GDM1 (cell line): ENCODE measurements at regions not wholly inside any gene's neighbourhood (a gene's known extent, or its start where the extent isn't known, plus 50 kb on each side); places are given as distances from the start of the nearest gene placed in this dataset.

ENCODE experiments used
- DNase-seq: peaks from one replicate; lab custom pipeline; 2025; lab: John Stamatoyannopoulos, UW

DNA sequence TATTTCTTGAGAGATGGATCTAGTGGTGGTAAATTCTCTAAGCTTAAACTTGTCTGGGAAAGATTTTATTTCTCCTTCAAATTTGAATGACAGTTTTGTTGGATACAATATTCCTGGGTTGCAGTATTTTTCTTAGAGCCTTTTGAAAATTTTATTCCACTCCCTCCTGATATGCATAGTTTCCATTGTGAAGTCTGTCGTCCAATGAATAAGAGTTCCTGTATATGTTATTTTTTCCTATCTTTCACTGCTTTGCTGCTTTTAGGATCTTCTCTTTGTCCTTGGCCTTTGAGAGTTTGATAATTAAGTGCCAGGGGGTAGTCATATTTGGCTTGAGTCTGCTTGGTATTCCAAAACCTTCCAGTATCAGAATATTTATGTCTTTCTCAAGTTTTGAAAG, 1156.4 kb upstream of the AGA start:
- no peak for DNase-seq

DNA sequence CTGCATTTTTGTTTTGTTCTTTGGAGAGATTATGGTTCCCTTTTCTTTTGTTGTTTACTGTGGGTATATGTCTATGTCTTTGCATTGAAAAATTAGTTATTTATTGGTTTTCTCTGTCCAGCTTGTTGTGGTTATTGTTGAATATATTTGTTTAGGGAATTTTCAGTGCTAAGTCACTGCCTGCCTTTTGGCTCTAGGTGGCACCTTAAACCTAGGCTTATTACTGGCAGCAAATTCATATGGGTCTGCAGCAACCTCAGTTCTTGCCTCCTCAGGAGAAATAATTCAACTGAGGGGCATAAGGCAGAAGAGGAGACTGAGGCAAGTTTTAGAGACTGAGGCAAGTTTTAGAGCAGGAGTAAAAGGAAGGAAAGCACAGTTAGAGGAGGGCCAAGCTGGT, 1157.3 kb upstream of the AGA start:
- no peak for DNase-seq

DNA sequence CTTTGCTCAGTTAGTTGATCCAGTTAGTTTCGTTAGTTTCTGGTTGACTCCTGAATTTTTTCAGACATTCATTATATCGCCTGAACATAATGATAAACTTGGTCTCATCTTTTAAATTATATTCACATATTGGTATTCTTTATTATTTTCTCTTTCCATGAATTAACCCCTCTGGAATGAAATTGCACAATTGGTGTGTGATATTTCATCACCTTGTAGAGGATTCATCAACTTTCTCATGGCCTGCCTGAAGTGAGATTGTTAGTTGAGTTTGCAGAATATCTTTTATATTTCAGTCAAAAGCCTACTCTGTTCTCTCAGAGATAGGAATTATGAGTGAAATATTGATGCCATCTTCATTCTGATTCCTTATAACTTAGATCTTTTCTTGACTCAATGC, 1160.6 kb upstream of the AGA start:
- DNase-seq, result no peak

DNA sequence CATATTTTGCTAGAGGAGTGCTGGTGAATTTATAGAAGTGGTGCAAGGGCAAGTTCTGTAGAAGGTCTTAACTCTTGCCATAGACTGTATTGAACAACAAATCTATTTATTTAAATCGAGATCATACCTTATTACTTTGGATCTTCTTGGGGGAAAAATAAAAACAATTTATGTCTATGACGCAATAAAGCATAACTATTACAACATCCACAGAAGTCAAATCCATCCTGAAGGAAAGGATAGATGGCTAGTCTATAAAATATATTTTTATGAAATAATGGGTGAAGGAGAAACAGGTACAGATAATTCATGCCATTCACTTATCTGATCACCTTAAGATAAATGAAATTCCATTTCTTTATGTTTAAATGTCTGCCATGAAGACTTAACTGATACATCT, 1168.8 kb upstream of the AGA start:
- DNase-seq, result no peak

DNA sequence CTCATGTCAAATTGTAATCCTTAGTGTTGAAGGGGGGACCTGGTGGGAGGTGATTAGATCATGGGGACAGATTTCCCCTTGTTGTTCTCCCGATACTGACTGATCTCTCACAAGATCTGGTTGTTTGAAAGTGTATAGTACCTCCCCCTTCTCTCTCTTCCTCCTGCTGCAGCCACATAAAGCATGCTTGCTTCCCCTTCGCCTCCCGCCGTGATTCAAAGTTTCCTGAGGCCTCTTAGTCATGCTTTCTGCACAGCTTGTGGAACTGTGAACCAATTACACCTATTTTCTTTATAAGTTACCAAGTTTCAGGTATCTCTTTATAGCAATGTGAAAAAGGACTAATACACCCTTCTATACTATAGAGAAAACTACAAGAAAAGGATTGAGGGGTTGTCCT, 1170.5 kb upstream of the AGA start:
- no peak for DNase-seq

DNA sequence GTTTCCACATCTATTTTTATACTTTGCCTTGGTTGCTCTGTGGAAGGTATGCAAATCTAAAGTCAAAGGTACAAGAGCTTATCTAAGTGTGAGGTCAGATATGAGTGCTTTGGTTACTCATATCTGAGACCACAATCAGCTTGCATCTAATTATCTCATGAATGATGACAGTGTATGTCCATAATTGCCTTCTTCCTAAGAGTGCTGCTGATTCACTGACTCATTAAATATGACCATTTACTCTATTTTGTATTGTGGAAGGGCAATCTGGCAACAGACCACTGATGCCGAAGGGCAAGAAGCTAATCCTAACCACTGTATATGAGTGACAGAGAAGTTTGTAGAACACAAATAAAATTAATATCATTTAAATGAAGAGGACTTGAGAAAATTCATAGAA, 1190.2 kb upstream of the AGA start:
- DNase-seq, result no peak

DNA sequence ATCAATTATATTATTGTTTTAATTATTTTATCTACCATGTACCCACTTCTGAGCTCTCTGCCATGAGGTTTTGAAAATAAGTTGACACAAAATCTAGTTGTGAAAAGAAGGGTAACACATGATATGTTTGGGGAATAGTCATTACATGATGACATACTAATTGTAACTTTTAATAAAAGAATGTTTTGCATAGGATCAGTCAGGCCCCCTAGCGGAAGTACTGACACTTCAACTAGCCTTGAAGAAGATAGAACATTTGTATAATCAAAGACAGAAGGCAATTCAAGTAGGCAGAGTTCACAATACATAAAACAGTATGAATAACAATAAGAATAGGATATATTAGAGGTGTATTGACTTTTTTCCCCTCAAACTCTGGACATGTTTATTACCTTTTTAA, 1191.0 kb upstream of the AGA start:
- DNase-seq, result no peak

DNA sequence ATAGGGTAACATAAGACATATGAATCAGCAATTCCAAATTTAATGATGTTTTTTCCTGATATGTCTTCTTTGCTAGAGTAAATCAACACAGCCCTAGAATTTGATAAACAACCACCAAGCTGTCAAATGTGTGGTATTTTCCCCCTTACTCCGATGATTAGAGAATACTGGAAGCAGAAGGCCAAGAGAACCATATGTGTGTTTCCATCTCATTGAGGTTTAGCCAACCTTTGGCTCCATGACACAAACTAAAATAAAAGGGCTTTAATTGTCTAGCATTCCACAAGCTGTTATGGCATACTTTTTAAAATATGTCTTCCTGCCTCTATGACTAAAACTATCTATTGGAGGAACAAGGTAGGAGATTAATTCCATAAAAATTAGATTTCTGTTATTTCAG, 1222.4 kb upstream of the AGA start:
- no peak for DNase-seq

DNA sequence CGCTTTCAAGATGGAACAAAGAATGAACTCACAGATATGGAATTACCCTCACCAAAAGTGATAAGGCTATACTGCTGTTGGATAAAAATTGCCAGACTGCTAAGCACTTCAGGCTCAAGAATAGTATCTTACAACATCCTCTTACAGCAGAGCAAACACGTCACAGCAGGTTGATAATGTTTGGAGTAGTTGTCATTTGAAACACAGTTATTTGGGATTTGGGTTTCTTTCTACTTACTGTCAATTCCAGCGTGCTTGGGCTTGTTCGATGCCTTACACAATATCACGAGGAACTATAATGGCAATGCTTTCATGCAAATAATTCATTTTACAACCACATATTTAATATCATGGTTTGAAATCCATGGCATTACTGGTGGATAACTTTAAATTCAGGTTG, 1223.7 kb upstream of the AGA start:
- no peak for DNase-seq

DNA sequence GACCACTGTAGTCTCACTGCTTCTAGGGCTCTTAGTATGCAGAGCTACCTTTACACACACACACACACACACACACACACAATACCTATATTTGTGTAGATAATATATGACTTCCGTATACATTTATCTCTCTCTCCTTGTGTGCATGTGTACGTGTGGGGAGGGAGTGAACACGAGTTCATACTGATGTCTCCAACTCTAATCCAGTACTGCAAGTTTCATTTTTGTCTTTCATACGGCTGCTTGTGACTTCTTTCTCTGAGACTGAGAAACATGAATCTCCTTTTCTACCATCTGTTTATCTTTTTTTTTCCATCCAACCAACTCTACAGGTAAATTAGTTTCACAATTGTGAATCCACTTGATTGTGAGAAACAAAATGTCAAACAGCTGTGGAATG, 1229.5 kb upstream of the AGA start:
- DNase-seq, result no peak

DNA sequence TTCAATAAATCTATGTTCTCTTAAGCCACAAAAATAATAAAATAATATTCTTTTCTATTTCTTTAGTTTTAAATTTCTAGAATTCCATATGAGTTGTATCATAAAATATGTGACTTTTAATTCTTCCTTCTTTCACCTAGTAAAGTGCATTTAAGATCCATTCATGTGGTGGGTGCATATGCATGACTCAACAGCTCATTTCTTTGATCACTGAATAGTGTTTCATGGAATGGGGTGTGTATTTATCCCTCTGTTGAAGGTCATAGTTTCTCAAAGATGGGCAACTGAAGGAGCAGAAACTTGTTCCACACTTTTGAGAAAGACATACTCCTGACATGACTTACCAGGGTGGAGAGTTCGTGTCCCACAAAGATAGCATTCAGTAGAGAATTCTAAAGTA, 1230.3 kb upstream of the AGA start:
- DNase-seq, result no peak

DNA sequence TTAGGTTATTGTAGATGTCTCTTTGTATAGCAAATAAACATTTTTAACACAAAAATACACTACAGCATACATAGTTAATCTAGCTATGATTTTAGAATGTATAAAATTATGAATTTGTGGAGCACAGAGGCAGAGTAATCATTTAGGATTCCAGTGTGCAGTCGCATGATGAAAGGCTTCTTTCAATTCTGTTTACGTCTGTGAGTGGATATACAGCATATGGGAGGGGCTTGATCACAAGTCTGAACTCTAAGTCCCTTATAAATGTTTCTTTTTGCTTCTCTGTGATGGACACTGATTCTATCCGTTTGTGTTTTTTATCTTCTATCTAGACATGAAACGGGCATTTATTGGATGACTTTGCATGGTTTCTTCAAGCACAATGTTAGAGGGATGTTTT, 1239.6 kb upstream of the AGA start:
- DNase-seq, result no peak

DNA sequence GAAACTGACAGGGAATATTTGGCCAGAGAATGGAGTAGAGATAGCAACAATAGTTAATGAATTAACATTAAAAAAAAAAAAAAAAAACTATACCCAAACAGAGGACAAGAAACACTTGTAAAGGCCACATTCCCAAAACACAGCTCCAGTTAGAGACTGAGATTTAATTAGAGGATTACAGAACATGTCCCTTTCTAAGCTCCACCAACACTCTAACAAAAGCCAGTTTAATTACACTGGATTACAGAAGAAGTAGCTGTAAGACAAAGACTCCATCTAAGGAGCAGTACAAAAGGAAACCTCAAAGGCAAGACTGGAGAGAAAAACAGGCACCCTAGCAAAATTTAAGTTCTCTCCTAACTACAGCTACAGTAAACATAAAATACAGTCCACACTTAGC, 1247.7 kb upstream of the AGA start:
- no peak for DNase-seq

DNA sequence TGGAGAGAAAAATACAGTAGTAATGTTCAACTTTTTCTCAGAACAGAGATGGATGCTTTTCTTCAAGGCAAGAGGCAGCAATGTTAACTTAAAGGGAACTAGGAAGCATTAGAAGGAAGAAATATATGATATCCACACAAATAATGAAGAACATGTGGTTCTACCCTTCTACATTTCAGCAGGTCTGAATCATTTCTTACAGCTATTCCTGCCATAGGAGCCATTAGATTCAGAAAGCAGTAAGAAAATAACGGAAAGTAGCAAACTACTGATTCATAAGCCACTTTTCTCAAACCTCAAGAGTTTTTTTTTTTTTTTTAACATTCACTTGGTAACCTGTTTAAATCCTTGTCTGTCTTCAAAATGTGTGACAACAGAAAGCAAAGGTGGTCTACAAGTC, 1251.6 kb upstream of the AGA start:
- DNase-seq, result no peak

DNA sequence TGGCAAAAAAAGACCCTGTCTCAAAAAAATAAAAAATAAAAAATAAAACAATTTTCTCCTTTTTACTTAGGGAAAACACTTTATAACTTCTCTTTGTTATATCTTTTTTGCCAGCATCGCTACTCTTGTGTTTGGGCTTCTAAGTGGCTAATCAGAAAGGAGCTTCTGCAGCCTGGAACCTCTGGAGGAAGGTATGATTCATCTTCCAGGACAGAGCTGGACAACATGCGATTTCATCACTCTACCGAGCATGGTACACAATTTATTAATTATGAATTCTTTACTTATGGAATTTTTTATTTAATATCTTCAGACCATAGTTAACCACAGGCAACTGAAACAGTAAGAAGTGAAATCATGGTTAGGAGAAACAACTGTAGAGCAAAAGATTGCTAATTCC, 1254.3 kb upstream of the AGA start:
- no peak for DNase-seq

DNA sequence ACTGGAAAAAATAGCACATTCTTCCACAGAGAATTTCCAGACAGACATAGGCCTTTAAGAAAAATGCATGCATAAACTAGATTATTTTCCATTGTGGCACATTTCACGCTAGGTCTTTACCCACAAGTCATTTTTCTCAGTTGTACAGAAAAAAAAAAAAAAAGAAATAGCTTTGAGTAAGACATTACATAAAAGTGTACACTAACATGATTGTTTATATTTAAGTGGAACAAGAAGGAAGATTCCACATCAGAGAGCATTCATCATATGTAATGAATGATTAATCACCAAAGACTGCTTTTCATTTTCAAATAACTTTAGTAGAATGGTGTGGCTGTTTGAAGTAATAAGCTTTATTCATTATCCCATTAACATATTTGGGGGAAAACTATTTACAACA, 1270.2 kb upstream of the AGA start:
- no peak for DNase-seq

DNA sequence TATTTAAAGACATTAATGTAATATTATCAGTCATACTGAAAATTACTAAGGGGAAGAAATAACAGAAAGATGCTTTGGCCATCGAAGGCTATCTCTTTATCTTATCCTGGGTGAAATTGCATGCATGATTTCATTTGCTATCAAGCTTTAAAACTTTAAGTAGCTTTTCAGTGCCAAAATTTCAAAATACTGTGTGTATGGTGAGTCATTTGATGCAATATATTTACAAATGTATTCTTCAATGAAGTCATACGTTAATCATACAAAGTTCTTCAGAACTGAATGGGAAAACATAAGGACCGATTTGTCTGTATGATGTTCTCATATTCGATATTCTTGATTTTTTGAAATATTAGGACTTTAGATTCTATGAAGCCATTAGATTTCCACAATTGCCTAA, 1295.8 kb upstream of the AGA start:
- no peak for DNase-seq

DNA sequence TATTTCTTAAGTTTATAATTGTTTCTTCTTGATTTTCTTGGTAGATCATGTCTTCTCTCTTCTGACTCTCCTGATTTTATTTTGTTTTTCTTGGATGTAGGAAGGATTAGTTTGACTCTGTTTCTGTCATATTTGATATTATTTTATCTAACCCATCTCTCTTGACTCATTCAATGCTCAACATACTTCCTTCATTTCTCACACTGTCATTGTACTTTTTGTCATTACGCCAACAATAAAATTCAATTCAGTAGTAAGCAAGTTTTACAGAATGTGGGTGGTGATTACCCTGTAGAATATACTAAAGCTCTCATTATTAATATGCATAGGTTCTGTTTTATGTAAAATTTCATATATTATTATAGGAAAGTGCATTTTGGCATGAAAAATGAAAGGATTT, 1303.0 kb upstream of the AGA start:
- no peak for DNase-seq

DNA sequence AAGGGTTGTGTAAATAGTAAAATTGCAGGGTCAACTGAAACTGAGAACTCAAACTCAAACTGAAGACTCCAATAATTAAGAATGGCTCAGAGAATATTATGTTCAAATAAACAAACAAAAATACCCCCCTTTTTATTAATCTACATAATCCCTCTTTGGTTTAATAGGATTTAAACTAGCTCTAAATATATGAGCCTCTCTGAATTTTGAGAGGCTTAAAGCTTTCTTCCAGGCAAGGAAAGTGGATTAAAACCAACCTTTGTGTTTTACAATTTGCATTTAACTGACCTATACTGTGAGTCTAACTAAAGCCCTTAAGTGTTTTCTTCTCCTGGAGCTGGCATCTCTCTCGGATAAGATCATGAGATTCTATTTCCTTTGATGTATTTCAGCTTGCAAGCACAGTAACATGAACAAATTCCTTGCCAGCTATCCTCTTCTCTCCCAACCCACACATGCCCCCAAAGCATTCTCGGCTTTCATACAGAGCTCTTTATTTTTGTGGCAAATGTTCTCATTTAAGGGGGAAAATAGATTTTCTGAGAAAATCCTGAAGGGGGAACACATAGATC, 1310.8 kb upstream of the AGA start:
- no peak for DNase-seq

DNA sequence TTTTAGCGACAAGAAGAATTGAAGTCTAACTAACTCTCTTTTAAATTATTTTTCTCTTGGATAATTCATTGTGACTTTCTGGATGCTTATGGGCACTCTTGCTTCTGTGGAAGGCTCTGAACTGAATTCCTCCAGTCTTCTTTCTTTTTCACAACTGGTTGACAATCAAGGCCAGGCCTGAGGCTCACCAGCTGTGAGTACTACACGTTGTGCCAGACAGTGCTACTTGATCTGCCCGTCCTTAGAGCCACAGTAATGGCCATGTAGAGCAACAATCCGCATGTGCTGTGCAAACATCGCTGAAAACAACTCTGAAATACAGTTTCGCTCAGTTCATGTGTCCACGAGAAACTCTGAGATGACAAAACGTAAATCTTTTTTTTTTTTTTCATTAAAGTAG, 1336.3 kb upstream of the AGA start:
- DNase-seq, result no peak

DNA sequence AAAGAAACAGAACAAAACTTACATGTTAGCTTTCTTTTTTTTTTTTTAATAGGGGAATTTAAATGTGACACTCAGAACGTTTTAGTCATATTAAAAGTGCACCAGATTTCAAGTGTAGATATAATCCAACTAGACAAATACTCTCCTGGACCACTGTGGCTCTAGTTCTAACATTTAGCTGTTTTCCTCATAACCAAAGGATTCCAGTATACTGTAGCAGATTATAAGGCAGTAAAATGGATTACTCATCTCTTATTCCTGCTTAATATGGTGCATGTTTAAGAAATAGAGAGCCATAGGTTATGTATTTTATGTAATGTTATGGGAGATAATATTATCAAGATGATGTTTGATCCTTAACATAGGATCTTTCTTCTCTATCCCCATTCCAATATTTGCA, 1339.5 kb upstream of the AGA start:
- no peak for DNase-seq

DNA sequence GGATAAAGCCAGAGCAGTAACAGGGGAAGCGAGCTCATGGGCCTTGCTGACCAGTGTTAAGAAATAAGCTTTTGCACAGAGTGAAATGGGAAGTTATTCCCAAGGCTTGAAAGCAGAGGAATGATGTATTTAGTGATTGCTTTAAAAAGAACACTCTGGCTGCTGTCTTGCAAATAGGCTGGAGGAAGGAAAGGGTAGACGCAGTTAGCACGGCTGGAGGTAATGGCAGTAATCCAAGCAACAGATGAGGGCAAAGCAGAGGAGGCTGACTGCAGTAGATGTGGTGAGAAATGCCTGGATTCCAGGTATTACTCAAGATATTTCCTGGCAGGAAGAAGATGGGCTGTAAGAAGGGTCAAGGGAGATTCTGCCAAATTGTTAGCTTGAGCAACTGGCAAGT, 1342.3 kb upstream of the AGA start:
- DNase-seq, result no peak

DNA sequence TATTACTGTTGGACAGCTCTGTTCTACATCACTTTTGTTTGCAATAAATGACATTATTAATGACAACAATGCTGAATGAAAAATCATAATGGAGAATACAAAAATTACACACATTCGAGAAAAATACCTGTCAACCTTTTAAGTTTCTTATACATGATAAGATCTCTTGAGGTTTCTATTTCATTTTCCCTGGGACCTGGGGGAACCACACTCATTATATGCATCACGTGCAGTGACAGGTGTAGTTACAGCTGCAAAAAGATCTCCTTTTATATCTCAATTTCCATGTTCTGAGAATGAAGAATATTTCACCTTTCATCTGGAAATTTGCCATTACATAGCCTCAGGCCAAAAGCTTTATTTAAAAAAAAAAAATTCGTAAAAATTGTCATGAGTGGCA, 1347.0 kb upstream of the AGA start:
- DNase-seq, result no peak

DNA sequence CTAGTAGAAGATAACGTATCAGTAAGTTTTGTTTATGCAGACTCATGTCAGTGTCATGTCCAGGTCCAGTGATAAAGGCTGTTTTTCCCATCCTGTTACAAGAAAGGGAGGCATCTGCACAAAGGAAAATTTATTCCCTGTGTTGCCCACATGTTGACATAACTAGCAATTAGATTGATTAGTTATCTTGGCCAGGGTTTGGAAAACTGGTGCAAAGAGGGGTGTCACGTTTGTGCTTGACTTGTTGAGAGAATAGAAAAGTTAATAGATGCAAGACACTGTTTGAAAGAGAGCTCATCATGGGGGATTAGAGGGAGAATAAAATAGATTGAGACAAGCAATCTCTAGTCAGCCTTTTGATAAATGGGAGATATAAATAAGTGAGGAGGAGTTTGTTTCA, 1357.0 kb upstream of the AGA start:
- no peak for DNase-seq

DNA sequence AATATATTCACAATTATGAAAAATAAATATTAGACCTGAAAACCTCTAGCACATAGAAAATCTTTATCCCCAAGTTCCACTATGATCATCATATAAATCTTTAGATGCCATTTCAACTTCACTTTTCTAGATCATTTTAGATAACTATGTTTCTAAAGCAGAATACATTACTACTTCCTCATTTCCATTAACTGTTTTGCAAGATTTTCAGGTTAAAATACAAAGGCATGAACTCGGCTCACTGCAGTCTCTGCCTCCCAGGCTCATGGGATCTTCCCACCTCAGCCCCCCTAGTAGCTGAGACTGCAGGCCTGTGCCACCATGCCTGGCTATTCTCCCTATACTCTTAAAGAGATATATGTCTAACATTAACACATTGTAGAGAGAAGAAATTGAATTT, 1365.9 kb upstream of the AGA start:
- DNase-seq, result no peak
